ENCODE measurements at regions not wholly inside any gene's neighbourhood (a gene's known extent, or its start where the extent isn't known, plus 50 kb on each side); places are given as distances from the start of the nearest gene placed in this dataset.

DNA sequence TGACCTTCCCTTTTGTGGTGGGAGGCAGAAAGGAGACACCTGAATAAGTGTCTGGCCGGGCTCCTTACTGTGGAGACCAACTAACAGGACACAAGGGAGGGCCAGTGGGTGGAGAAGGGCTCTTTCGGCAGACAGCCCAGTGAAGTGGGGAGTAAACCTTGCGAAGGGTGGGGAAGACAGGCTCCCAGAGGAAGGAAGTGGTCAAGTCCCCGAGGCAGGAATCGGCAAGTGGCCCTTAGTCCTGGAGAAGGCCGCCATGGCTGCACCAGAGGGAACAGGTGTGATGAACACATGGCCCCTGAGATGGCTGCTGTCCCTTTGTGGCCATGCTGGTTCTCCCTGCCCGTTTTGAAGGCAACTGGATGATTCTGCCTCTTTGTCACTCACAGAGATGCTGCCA, 187.2 kb upstream of the IGFBP3 start:
- no peak for TF ChIP-seq SPI1 (IDR thresholded peaks at IDR 0.05; ENCODE audit: low read depth, low read length)
- TF ChIP-seq POU2F2 (IDR thresholded peaks at IDR 0.05; ENCODE audit: low read depth, low read length): no peak
- no peak for TF ChIP-seq POLR2A (IDR thresholded peaks at IDR 0.05; ENCODE audit: low read depth, low read length)
- TF ChIP-seq POLR2AphosphoS5 (IDR thresholded peaks at IDR 0.05; ENCODE audit: low read depth, low read length): no peak
- TF ChIP-seq TAF1 (IDR thresholded peaks at IDR 0.05; ENCODE audit: low read depth, low read length): no peak
- TF ChIP-seq PAX5 (IDR thresholded peaks at IDR 0.05; ENCODE audit: insufficient read depth, low read length, severe bottlenecking): no peak
